ENCODE measurements at regions not wholly inside any gene's neighbourhood (a gene's known extent, or its start where the extent isn't known, plus 50 kb on each side); places are given as distances from the start of the nearest gene placed in this dataset.

GRCh38 chr17:72517413-72518158 is 396.8 kb downstream of the SOX9 start:
- TF ChIP-seq CTCF (IDR thresholded peaks at IDR 0.05) (no peak), POLR2AphosphoS5 (IDR thresholded peaks at IDR 0.05; ENCODE audit: insufficient read depth in 1 of 2, low read depth in 1 of 2) (no peak)

All from vagina (tissue), 2 donors.